Left ventricle myocardium inferior (tissue), 1 donor: ENCODE measurements at regions not wholly inside any gene's neighbourhood (a gene's known extent, or its start where the extent isn't known, plus 50 kb on each side); places are given as distances from the start of the nearest gene placed in this dataset.

ENCODE experiments used
- DNase-seq: peaks from one replicate; pipeline ENCODE4 v3.0.0-alpha.2; 2020
- H3K27ac ChIP-seq: fragments of 200-600 bp; replicated peaks from 2 replicates; pipeline ENCODE4 v1.8.0; 2021
- H3K27me3 ChIP-seq: fragments of 200-600 bp; 2 replicates; pipeline ENCODE4 v1.8.0; 2021; ENCODE audit warnings: low read depth
- H3K36me3 ChIP-seq: fragments of 200-600 bp; 2 replicates; pipeline ENCODE4 v1.8.0; 2021
- H3K4me1 ChIP-seq: fragments of 200-600 bp; 2 replicates; pipeline ENCODE4 v1.8.0; 2021
- H3K4me3 ChIP-seq: fragments of 200-600 bp; 2 replicates; pipeline ENCODE4 v1.8.0; 2021; ENCODE audit warnings: mild to moderate bottlenecking, moderate library complexity
- H3K9me3 ChIP-seq: fragments of 200-600 bp; replicated peaks from 2 replicates; pipeline ENCODE4 v1.8.0; 2021
- CTCF ChIP-seq: fragments of 200-600 bp; IDR thresholded peaks from 2 replicates; pipeline ENCODE4 v1.8.0; 2021; ENCODE audit warnings: antibody characterized with exemption, mild to moderate bottlenecking, borderline replicate concordance
- intact Hi-C: fragments of 100-400 bp; cut with micrococcal nuclease; formaldehyde crosslinking; loops from one replicate; pipeline ENCODE4 v1.11.0; 2022
- donor health status: DM: no; HTN: yes; CAD: no; lungs with severe emphysema.

- Histone ChIP-seq H3K27me3 (no peaks in the 10 kb centered on the region), H3K27ac (no peak overlapping the region), H3K36me3 (no peaks in the 10 kb centered on the region), H3K9me3 (peaks cover 60% of the 10 kb centered on the region), H3K4me1 (no peaks in the 10 kb centered on the region), H3K4me3 (no peak overlapping the region)
- intact Hi-C loops = no loop called here
- no peak for TF ChIP-seq CTCF
- DNase-seq = no peak
Observed at GRCh38 chr5:86735370-86735769, 117.6 kb downstream of the COX7C start.

- Histone ChIP-seq H3K9me3 (peaks cover 42% of the 10 kb centered on the region), H3K4me3 (no peak overlapping the region), H3K27me3 (no peaks in the 10 kb centered on the region), H3K4me1 (no peaks in the 10 kb centered on the region), H3K27ac (no peak overlapping the region), H3K36me3 (no peaks in the 10 kb centered on the region)
- intact Hi-C loops = no loop called here
- TF ChIP-seq CTCF = no peak
- no peak for DNase-seq
Observed at GRCh38 chr5:86737579-86737978, 119.8 kb downstream of the COX7C start.

- no peaks in the 10 kb centered on the region for H3K36me3 ChIP-seq
- no peaks in the 10 kb centered on the region for H3K9me3 ChIP-seq
- TF ChIP-seq CTCF = no peak
- intact Hi-C loops = no loop called here
- no peak overlapping the region for H3K27ac ChIP-seq
- no peaks in the 10 kb centered on the region for H3K4me1 ChIP-seq
- no peak for DNase-seq
- H3K4me3 ChIP-seq = no peak overlapping the region
- H3K27me3 ChIP-seq = no peaks in the 10 kb centered on the region
Observed at GRCh38 chr5:86748538-86749105, 130.9 kb downstream of the COX7C start.

- H3K36me3 ChIP-seq = no peaks in the 10 kb centered on the region
- H3K9me3 ChIP-seq = no peaks in the 10 kb centered on the region
- DNase-seq = no peak
- no peaks in the 10 kb centered on the region for H3K27me3 ChIP-seq
- H3K4me3 ChIP-seq = no peak overlapping the region
- no peak overlapping the region for H3K27ac ChIP-seq
- intact Hi-C loops = no loop called here
- H3K4me1 ChIP-seq = no peaks in the 10 kb centered on the region
- no peak for TF ChIP-seq CTCF
Observed at GRCh38 chr5:86749841-86750240, 132.1 kb downstream of the COX7C start.

GRCh38 chr5:86756839-86757238, 139.1 kb downstream of the COX7C start:
- TF ChIP-seq CTCF = no peak

More at GRCh38 chr5:86756839-86757238, 139.1 kb downstream of the COX7C start:
- Histone ChIP-seq H3K4me1 (no peaks in the 10 kb centered on the region), H3K27me3 (no peaks in the 10 kb centered on the region), H3K36me3 (no peaks in the 10 kb centered on the region), H3K9me3 (no peaks in the 10 kb centered on the region), H3K4me3 (no peak overlapping the region), H3K27ac (no peak overlapping the region)
- intact Hi-C loops = no loop called here
- DNase-seq = no peak
